GM19324 (cell line): ENCODE measurements at regions not wholly inside any gene's neighbourhood (a gene's known extent, or its start where the extent isn't known, plus 50 kb on each side); places are given as distances from the start of the nearest gene placed in this dataset.
A peak's percentile ranks its signal among the peaks of the same experiment; 100 is the strongest.

Experiments
- ATAC-seq: cut with Tn5 transposase; IDR thresholded peaks from one replicate; pipeline ENCODE4 v1.9.1; 2021; ENCODE audit warnings: mild to moderate bottlenecking, moderate library complexity; ENCODE audit not compliant: unreplicated experiment, low FRiP score

DNA sequence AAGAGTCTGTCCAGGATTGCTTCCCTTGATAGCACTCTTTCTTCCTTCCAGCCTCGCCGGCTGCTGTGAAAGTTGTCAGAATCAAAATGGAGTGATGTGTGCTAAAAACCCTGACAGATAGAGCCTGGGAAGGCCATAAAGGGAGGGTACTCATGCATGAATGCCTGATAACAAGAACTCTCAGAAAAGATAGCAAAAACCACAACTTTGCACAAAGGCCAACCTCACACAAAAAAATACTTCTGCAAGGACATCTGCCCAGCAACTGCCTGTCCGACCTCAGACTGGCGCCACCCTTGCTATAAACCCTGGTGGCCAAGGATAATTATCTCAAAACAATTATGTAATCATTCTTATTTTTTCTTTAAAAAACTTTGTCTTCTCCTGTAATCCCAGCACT is 133.2 kb upstream of the SVIL start:
- ATAC-seq = no peak

DNA sequence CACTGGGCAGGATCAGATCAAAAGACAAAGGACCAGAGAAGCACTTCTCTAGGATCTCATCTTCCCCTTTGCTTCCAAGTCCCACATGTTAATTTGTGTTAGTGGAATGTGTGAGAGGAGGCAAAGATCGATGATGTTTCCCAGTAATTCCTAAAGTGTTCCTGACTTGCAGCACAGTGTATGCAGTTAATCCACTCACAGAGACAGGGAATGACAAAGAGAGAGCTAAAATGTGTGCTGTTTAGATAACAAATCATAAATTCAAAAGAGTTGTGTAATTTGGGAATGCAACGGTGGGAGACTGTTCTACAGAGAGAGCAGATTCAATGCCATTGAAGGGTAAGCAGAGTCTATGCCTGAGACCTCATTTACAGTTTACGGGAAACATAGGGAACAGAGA is 132.0 kb upstream of the SVIL start:
- ATAC-seq = no peak

DNA sequence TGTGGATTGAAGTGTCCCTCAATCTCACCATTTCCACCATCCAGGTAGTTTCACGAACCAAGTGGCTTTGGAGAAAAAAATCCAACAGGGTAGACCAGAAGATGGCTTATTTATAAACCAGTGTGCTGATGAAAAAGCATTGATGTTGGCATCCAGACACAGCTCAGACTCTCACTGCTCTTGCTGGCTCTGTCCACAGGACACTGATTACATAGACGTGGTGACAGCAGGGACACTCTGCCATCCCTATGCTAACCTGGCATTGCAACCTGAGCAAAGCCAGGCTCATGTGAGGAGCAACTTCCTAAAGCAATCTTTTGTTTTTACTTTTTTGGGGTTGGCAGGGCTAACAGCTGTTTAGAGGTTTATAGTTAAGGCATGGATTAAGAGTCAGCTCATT is 130.6 kb upstream of the SVIL start:
- ATAC-seq = no peak

DNA sequence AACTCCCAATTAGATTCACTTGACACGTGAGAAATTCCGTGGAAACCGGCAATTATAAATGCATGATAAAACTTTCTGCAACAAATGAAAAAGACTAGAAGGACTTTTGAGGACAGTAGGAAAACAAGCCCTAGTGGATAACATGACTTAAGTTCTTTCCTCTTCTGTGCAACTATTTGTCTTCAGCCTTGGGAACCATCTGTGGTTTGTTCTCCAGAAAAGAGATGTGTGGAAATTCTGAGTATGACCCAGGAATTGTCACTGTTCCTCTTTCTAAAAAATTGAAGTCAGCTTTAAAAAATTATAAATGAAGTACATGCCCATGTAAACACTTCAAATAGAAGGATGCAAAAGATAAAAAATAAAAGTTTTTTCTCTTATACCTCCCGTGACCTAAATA is 128.6 kb upstream of the SVIL start:
- no peak for ATAC-seq

DNA sequence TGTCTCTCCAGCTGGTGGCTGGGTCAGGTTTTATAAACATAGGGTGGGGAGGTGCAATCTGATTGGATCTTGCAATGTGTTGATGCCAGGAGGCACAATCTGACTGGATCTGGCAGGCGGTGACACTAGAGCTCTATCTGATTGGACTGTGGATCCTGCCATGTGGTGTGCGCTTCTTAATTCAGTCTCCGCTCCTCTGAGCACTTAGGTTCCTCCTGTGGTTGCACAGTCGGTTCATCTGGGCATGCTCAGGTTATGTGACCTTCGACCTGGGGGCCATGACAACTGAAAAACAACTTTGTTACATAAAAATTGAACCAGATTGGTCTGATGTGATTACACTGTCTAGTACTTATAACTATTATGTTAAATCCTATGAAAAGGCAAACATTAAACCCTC is 127.1 kb upstream of the SVIL start:
- ATAC-seq = no peak

DNA sequence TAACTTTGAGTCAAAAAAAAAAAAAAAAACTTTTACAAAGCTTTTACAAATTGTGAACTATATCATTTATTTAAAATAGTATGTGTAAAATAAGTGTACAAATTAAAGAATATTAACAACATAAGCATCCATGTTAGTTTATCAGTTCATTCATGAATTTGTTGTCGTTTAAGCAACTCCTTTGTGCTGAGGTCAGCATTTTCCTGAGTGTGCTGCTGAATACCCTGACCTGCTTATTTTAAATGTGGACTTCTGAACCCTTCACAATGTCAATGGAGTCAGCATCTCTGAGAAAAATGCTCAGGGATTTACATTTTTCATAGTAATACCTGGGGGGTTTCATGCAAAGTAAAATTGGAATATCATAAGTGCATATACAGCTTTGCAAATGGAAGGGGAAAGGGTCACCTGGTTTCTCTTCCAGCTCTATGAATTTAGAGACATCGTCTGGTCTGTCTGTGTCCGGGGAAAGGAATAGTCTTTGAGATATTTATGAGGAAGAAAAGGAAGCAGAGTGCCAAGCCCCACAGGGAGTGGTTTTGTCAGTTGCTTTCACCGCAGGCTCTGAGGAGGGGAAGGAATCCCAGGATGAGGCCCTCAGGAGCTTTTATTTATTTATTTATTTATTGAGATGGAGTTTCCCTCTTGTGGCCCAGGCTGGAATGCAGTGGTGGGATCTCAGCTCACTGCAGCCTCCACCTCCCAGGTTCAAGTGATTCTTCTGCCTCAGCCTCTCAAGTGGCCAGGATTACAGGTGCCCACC is 125.5 kb upstream of the SVIL start:
- no peak for ATAC-seq

DNA sequence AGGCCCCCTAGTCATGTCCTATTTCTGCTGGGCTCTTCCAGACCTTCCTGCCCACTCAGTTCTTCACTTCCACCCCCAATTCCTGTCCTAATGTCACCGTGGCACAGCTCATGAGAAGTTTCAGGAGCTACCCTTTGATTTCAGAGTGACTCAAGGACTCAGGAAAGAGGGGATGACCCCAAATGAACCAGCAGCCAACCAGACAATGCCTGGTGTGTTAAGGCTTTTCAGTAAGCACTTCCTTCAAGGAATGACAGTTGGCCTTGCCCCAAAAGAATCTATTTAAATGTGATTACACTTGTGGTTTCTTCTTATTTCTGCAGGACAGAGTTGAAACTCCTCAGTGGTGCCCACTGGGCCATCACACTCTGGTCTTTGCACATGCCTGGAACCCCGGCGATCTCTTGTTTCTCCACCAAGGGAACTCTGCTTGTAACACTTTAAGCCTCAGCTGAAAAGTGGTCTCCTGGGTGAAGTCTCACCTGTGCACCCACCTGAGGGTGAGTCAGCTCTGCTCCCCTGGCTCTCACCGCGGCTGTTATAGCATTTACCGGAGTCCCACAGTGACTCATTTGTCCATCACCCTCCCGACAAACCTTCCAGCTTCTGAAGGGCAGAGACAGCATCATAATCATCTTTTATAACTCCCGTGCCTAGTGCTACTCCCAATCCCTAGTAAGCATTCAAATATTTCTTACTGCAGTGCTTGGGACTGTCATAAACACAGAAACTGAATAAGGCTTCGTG is 123.0 kb upstream of the SVIL start:
- ATAC-seq = no peak

DNA sequence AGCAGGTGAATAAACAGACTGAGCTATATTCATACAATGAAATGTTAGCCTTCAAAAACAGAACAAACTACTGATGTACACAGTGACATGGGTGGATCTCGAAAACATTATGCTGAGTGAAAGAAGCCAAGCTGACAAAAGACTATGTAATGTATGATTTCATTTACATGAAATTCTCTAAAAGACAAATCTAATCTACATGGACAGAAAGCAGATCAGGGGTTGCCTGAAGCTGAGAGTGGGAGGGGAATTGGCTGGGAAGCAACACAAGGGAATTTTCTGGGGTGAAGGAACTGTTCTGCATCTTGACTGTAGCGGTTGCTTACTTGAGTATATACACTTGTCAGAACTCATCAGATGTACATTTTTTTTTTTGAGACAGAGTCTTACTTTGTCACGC is 121.7 kb upstream of the SVIL start:
- no peak for ATAC-seq

DNA sequence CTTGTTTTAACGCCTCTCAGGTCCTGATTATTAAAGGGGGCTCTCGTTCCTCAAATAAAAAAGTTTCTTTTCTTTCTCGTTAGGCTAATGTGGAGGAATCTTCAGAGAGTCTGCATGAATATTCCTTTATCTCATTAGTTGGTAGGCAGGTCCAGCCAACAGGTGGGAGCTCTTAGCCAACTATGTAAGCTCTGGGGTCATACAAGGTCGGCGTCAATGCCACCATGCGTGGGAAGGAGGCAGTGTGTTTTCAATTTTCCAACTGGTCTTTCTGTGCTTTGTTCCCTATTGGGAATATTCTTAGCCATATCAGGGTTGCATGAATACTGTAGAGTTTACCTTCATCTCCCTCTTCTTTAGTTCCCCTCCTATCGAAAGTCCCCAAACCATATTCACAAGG is 118.5 kb upstream of the SVIL start:
- no peak for ATAC-seq

DNA sequence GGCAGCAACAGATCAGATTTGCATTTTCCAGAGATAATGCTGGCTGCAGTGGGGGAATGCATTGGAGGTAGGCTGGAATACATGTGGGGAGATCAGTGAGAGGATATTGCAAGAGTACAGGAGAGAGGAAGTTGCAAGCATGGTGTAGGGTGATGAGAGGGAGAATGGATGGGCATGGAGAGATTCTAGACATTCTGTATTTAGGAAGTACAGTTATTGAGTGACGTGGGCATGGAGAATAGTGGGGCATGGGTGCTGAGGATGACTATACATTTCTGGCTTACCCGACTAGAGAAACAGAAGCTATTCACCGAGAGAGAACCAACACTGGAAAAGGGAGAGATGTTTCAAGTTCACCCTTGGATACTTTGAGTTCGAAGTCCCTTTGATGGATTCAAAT is 116.9 kb upstream of the SVIL start:
- ATAC-seq = no peak

DNA sequence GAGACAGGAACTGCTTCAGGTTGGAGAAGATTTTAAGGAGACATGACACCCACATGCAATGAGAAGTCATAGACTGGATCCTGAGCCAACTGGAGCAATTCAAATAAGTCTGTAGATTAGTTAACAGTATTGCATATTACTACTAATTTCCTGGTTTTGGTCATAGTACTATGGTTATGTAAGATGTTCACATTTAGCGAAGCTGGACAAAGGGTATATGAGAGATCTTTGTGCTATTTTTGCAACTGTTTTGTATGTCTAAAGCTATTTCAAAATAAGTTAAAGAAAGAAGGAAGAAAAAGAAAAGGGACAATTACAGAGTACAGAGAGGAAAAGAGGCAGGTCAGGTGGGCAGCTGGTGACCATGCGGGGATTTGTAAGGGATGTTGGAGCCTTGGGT is 116.5 kb upstream of the SVIL start:
- no peak for ATAC-seq

DNA sequence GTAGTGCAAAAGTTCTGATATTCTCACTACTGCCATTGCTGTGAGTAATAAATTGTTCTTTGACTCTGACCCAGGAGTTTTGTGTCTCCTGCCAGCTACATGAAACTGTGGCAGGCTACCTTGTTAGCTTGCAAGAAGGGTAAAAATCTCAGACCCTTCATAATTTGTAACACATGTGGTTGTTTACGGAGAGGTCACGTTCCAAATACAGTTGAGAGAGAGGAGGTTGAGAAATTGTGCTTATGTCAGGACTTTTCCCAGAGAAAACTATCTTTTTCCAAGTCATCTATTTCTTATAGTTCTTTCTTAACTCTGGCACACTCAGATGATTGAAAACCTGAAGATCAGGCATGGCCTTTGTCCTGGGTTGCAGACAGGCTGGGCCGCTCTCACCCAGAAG is 114.4 kb upstream of the SVIL start:
- no peak for ATAC-seq

DNA sequence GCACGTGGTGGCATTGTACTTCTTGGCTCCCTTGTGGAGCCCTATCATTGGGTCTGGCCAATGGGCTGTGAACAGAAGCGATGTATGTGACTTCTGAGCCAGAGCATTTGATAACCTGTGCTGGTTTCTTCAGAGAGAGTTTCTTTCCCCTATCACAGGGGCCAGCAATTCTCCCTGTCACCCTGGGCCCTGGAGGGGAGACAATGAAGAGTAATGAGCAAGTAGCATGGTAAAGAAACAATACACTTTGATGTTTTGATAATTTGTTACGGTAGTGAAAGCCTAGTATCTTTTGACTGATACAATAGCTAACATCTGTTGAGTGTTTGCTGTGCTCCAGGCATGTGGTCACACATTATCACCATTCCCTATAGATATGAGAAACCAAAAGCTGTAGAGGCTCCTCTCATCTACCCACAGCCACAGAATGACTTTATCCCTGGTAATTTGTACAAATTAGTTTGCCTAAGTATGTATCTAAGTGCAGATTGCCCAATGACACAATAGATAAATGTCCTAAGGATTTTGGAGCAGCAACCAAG is 113.4 kb upstream of the SVIL start:
- no peak for ATAC-seq

DNA sequence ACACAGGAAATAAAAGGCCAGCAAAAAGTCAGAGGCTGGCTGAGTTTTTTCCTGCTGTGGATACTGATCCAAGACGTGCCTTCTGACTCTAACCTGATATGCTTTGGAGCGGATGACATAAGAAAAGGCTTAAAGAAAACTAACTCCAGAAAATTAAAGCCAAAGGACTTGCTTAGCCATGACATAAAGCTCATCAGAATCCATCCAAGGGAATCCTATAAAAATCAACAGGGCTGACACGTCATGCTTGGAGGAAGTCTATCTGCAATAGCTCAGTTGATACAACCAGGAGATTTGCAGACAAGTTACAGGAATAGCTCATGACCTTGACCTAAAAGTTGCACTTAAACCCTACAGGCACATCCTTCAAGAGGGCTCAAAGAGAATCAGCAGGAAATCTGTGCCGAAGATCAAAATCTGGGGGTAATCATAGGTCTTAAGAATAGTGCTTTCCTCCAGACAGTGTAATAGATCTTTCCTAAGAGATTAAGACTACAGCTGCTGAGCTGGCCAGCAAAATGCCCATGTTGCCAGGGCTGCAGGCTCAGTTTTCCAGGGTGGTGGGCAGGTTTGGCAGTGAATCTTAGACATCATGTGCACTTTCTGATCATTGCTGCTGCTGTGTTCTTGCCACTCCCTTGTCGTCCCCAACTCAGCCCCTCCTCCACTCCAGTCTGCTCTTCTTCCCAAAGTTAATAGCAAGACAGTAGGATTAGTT is 111.5 kb upstream of the SVIL start:
- no peak for ATAC-seq

DNA sequence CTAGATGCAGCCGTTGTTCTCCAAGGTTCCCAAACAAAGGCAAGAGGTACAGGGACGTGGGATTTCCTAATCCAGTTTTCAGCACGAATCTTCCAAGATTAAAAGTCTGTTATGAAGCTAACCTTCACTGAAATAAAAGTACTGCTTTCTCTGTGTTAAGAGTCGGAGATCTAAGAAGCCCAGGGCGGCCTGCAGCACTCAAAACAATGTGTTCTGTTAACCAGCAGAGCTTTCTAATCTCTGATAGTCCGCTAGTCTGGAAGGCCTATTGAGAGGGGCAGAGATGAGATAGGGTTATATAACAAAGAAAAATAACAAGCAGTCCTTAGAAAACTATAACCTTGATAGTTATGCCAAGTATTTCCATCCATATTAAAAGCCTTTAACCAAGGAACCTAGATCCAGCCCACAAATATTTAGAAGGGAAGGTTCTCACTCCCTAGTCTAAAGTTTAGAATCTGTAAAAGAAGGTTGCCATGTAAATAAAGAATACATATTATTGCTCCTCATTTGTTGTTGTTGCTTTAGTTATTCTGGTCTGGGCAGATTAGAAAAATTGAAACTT is 106.3 kb upstream of the SVIL start:
- ATAC-seq = no peak

DNA sequence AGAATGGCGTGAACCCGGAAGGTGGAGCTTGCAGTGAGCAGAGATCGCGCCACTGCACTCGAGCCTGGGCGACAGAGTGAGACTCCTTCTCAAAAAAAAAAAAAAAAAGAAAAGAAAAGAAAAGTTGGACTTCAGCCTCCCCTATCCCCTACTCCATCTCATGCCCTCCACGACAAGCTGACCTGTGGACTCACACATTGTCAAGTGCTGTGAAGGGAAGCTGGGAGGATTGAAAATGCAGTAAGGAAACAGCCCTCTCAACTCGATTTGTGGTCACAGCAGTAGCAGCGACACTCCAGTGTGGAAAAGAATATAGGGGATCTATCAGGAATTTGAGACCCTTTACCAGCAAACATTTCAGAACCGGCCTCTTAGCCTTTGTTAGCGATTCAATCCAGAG is 103.6 kb upstream of the SVIL start:
- no peak for ATAC-seq

DNA sequence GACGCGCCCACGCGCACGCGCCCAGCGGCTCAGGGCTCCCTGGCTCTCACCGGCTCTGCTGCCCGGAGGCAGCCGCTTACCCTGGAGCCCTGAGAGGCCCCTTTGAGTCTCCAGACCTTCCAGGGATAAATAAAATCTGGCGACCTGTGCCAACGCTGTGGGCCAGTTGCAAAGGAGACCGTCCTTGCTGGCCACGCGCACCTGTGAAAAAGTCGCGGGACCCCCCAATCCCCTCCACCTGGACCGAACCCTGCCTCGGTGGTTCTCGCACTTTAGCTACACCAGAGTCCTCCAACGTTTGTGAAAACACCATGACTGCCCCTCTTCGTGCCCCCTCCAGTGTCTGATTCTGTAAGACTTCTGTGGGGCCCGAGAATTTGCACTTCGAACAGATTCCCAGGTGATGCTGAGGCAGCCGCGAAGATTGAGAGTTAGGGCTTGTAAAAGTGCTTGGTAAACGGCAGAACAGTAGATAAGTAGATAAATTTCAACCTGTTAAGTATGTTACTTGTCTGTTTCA is 102.4 kb upstream of the SVIL start:
- ATAC-seq = no peak

DNA sequence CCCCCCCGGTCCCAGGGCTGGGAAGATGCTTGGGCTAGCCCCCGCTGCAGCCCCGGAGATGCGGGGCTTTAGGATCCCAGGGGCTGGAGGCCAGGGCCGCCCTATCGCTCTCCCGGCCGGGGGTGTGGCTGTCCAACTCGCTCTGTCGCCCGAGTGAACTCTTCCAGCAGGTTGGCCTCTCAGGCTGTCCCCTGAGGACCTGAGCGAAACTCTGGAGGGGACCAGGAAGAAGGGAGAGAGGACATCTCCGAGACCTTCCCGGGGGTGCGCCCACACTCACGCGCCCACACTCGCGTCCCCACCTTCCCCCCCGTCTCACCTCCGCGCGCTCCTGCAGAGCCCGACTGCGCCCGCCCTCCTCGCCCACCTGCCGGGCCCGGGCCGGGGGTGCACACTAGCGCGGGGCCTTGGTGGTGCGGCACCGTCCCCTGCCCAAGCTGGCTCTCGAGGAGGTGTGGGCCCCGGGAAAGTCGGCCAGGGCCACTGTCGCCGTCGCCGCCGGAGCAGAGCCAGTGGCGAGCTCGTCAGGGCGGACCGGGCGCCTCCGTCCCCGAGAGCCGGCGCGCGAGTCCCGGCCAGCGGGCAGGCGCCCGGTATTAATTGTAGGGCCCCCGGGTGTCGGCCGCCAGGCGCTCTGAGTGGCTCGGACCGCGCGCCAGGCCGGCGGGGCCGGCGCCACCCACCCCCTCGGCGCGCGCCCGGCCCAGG is 101.7 kb upstream of the SVIL start:
- no peak for ATAC-seq

DNA sequence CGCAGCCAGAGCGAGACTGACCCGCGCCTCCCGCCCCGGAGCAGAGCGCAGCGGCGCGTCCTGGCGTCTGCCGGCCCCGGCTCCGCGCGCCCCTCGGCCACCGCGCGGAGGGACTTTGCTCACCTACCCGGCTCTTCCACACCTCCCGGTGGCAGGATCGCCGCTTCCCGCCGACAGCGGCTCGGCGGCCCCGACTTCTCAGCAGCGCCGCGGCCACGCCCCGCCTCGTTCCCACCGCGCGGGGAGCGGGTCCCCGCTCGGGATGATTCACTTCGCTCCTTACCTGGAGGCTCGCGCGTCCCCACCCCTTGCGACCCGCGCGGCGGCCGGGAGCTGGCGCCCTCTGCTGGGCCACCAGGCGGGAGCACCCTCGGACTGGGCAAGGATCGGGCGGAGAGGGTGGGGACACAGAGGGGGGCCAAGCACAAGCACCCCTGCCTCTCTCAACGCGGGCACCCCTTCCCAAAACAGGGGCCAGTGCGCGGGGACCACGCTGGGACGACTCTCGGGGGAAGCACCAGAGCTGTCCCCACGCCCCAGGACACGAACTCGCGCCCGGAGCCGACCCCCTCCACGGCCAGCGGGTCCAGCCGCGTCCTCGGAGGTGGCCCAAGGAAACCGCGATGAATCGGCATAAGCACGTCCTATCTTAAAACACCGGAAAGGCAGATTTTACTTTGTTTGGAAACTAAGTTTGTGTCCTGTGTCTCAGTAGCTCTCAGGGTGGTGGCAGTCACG is 101.0 kb upstream of the SVIL start:
- ATAC-seq = peak; percentile 89
